Activated T-helper 17 cell treated with anti-CD3 and anti-CD28 coated beads, Interleukin-2, amount 50 U/mL, for 72 hours (primary cell): ENCODE measurements at regions not wholly inside any gene's neighbourhood (a gene's known extent, or its start where the extent isn't known, plus 50 kb on each side); places are given as distances from the start of the nearest gene placed in this dataset.
A peak's percentile ranks its signal among the peaks of the same experiment; 100 is the strongest.

ENCODE experiments used
- ATAC-seq: fragments of 150-1000 bp; cut with Tn5 transposase; replicated peaks from 2 replicates; pipeline ENCODE4 v1.10.0; 2021; ENCODE audit warnings: mild to moderate bottlenecking, moderate library complexity
- H3K27ac Mint-ChIP-seq: one replicate; pipeline ENCODE4 v1.8.0; 2022; ENCODE audit warnings: mixed read lengths
- H3K27me3 Mint-ChIP-seq: one replicate; pipeline ENCODE4 v1.8.0; 2022; ENCODE audit warnings: mixed read lengths
- H3K36me3 Mint-ChIP-seq: one replicate; pipeline ENCODE4 v1.8.0; 2022; ENCODE audit warnings: low read depth, mild to moderate bottlenecking, mixed read lengths
- H3K4me1 Mint-ChIP-seq: one replicate; pipeline ENCODE4 v1.8.0; 2022; ENCODE audit warnings: mixed read lengths
- H3K4me3 Mint-ChIP-seq: one replicate; pipeline ENCODE4 v1.8.0; 2022; ENCODE audit warnings: mild to moderate bottlenecking, mixed read lengths
- H3K9me3 Mint-ChIP-seq: one replicate; pipeline ENCODE4 v1.8.0; 2022; ENCODE audit warnings: mixed read lengths

DNA sequence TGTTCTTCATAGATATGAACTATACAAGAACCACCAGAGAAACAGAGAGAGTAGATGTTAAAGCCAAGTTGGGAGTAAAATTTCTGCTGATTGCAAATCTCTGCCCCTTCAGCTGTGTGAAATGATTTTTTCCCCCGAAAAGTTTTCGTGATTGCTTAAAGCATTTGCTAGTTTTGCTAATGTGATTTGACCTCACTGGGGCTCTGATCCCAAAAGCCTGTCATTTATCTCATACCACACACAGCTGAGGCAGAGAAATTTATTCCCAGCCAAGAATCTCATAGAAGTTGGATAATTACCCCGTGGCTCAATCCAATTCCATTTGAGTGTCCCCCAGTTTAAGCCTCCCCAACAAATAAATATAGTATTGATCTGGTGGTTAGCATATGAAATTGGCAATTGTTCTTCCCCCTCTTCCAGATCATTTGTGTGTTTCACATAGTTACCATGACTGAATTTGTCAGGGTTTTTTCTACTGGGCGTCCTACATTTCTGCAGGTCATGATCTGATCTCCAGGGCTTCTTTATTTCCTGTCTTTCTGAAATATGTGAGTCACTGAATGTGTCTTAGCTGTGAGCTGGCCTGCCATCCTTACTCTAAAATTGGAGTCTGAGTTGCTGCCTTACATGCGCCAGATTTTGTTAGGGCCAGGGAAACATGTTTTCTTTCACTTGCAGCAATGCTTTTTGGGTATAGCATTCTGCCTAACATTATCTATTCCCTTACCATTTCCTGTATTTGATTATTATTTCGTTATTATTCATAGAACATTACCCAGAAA lies 167.5 kb upstream of the FRMPD4 start:
- Mint-ChIP-seq H3K9me3 (no peaks in the 10 kb centered on the region), H3K4me3 (no peak overlapping the region), H3K4me1 (no peaks in the 10 kb centered on the region), H3K27ac (no peak overlapping the region), H3K36me3 (no peaks in the 10 kb centered on the region), H3K27me3 (no peaks in the 10 kb centered on the region)
- ATAC-seq = no peak

DNA sequence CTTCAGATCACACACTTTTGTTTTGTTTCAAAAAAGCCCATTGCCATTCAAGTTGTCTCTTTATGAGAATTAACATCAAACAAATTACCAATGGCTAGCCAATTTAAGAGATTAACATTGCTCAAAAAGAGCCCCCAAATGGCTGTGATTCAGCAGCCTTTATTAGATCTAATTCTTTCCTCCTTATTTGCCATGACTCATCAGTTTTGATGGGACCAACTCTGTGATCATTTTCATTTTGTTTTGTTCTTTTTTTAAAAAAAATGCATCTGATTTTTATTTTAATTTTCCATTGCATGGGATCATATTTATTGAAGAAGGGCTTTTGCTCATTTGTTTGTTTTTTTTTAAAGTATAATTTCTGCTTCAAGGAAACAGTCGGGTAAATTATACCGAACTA lies 161.6 kb upstream of the FRMPD4 start:
- Mint-ChIP-seq H3K4me1 (no peaks in the 10 kb centered on the region), H3K4me3 (no peak overlapping the region), H3K36me3 (no peaks in the 10 kb centered on the region), H3K27me3 (no peaks in the 10 kb centered on the region), H3K9me3 (no peaks in the 10 kb centered on the region), H3K27ac (no peak overlapping the region)
- no peak for ATAC-seq

DNA sequence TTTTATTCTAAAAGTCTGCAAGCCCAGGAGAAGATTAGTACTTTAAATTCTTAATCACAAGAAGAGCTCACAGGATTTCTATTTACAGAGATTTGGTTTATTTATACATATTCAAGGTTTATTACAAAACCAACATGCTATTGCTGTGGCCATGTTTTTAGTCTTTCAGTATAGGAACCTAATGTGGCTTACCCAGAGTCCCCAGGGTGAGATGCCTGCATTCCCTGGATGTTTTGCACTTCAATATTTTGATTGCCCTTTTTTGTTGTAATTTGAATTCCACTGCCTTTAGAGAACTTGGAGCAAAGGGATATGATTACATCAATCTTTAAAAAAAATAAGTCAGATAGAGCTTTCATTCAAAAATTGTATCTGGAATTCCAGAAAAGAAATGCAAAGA lies 146.0 kb upstream of the FRMPD4 start:
- Mint-ChIP-seq H3K4me3 (no peak overlapping the region), H3K36me3 (no peaks in the 10 kb centered on the region), H3K9me3 (no peaks in the 10 kb centered on the region), H3K27me3 (no peaks in the 10 kb centered on the region), H3K4me1 (no peaks in the 10 kb centered on the region), H3K27ac (no peak overlapping the region)
- ATAC-seq = no peak

DNA sequence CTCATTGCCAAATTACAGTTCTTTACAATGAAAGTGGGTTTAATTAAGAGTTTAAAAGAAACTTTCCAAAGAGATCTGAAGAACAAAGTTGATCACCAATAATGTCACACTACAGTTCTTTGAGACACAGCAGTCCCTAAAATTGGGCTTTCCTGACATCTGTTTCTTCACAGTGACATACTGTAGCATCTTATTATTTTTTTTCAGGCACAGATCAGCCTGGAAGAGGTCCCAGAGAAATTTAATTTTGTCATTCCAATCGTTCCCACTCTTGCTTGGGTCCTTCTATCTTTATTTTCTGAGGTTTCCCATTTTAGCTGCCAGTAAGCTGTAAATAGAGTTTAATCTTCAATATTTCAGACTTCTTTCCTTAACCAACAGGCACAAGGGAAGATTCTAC lies 143.1 kb upstream of the FRMPD4 start:
- no peak for ATAC-seq
- Mint-ChIP-seq H3K4me3 (no peak overlapping the region), H3K27me3 (peaks cover 5% of the 10 kb centered on the region), H3K36me3 (no peaks in the 10 kb centered on the region), H3K4me1 (no peaks in the 10 kb centered on the region), H3K9me3 (no peaks in the 10 kb centered on the region), H3K27ac (no peak overlapping the region)

DNA sequence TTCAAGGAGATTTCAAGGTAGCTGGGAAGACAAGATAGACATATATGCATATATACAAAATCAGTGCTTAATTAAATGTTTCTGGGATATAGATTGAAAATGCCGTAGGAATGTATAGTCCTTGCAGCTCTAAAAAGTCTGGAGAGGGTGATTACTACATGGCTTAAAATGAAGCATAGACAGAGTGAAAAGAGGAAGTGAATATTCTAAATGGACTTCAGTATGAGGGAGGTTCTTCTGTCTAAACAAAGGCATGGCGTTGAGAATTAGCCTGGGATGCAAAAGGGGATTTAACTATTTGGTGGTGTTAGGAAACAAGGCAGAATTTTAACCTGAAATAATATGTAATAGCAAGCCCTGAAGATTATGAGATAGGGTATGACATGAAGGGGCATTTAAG lies 141.5 kb upstream of the FRMPD4 start:
- no peak overlapping the region for H3K27ac Mint-ChIP-seq
- H3K9me3 Mint-ChIP-seq = no peaks in the 10 kb centered on the region
- no peak for ATAC-seq
- H3K36me3 Mint-ChIP-seq = no peaks in the 10 kb centered on the region
- no peaks in the 10 kb centered on the region for H3K4me1 Mint-ChIP-seq
- no peak overlapping the region for H3K4me3 Mint-ChIP-seq
- H3K27me3 Mint-ChIP-seq = peaks cover 9% of the 10 kb centered on the region

DNA sequence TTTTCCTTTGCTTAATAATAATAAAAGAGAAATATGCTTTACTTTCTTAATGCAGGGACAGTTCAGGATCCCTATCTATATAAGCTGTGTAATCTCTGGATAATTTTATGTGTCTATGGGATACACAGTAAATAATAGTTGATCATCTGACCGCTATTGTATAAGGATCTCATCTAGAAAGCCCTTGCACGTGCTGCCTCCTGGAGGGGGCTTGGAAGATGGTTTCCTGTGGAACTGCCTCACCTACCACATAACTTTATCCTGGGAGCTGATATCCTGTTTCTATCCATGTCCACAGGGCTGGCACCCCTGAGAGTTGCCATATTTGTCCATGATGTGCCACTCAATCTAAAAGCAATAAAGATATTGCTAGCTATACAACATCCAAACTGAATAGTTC lies 139.3 kb upstream of the FRMPD4 start:
- Mint-ChIP-seq H3K4me1 (no peaks in the 10 kb centered on the region), H3K27me3 (peaks cover 9% of the 10 kb centered on the region), H3K27ac (no peak overlapping the region), H3K9me3 (no peaks in the 10 kb centered on the region), H3K4me3 (no peak overlapping the region), H3K36me3 (no peaks in the 10 kb centered on the region)
- no peak for ATAC-seq

DNA sequence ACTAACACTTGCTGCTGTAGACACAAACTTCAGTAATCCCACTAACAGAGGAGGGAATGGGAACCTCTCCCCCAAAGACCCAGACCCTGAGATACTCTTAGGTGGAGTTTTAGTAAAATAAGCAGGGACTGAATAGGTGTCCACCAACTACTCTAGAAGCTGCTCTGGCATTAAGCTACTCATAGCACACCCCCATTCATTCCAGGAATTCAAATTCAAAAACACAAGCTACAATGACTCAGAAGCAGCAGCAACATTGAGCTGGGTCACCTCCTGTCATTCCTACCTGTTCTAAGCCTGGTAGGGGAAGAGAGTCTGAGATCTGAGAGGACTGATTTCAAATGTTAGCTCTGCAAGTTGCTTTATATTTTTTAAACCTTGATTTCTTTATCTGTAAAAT lies 135.4 kb upstream of the FRMPD4 start:
- H3K36me3 Mint-ChIP-seq = no peaks in the 10 kb centered on the region
- H3K9me3 Mint-ChIP-seq = no peaks in the 10 kb centered on the region
- no peak overlapping the region for H3K27ac Mint-ChIP-seq
- no peaks in the 10 kb centered on the region for H3K4me1 Mint-ChIP-seq
- no peak overlapping the region for H3K4me3 Mint-ChIP-seq
- peak; percentile 37 for ATAC-seq
- peaks cover 9% of the 10 kb centered on the region for H3K27me3 Mint-ChIP-seq

DNA sequence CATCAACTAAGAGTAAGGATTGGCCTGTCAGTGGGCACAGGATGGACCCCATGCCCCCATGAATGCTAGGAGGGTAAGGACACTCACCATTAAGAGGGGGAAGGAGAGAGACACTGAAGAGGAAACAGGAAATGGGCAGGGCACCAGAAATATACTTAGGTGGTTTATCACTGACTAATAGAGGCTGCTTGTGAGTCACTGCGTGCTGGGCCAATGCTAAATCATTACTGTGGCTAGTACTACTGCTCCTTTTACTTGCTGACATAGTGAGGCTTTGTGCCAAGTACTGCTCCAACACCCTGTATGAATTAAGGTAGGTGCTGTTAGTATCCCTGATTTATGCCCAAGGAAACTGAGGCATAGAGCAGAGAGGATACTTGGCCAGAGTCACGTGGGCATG lies 130.4 kb upstream of the FRMPD4 start:
- no peak overlapping the region for H3K27ac Mint-ChIP-seq
- H3K36me3 Mint-ChIP-seq = no peaks in the 10 kb centered on the region
- no peak overlapping the region for H3K4me3 Mint-ChIP-seq
- peak; percentile 76 for ATAC-seq
- H3K9me3 Mint-ChIP-seq = no peaks in the 10 kb centered on the region
- no peaks in the 10 kb centered on the region for H3K27me3 Mint-ChIP-seq
- H3K4me1 Mint-ChIP-seq = no peaks in the 10 kb centered on the region

DNA sequence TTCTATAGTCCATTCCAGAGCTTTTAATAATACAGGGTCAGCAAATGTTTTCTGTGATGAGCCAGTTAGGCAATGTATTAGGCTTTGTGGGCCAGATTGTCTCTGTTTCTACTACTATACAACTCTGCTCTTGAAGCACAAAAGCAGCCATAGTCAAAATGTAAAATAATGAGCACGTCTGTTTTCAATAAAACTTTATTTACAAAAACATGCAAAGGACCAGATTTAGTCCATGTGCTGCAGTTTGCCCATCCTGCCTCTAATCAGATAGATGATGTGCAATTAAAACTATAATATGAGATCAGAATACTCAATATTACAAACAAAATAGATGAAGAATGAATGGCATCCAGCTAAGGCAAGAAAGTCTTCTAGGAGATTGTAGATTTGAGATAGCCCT lies 127.8 kb upstream of the FRMPD4 start:
- Mint-ChIP-seq H3K27ac (no peak overlapping the region), H3K36me3 (no peaks in the 10 kb centered on the region), H3K9me3 (no peaks in the 10 kb centered on the region), H3K4me1 (no peaks in the 10 kb centered on the region), H3K27me3 (no peaks in the 10 kb centered on the region), H3K4me3 (no peak overlapping the region)
- ATAC-seq = no peak

DNA sequence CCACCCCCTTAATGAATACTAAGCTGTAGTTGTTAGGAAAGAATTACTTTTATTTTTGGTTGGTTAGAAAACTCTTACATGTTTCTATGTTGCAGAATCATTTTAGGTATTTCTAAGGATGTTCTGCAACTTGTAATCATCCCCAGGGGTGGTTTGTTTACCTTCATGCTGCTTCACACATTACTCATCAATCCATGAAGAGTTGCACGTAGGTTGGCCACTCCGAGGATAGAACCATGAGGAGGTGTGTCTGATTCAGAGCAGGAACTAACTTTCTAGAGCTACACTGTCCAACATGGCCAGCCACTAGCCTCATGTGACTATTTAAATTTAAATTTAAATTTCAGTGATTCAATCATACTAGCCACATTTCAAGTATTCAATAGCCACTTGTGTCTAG lies 127.2 kb upstream of the FRMPD4 start:
- peak; percentile 47 for ATAC-seq
- no peaks in the 10 kb centered on the region for H3K9me3 Mint-ChIP-seq
- H3K4me3 Mint-ChIP-seq = no peak overlapping the region
- no peaks in the 10 kb centered on the region for H3K4me1 Mint-ChIP-seq
- H3K36me3 Mint-ChIP-seq = no peaks in the 10 kb centered on the region
- H3K27ac Mint-ChIP-seq = no peak overlapping the region
- H3K27me3 Mint-ChIP-seq = no peaks in the 10 kb centered on the region

DNA sequence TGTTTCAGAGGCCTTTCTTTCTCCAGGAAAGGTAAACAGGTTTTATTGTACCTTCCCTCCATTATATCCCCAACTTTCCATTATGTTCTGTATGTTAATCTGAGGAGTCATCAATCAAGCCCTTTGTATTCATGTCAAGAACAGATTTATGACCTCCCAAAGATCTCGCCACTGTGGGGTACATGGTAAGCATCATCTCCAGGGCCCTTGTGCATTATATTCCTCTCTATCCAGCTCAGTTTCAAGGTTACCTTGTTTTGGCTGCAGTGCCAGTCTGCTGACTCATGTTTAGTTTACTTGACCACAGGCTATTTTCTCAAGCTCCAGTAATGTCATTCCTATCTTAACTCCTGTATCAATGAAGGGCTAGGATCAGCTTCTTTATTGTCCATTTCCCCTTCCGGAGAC lies 125.1 kb upstream of the FRMPD4 start:
- Mint-ChIP-seq H3K27me3 (no peaks in the 10 kb centered on the region), H3K9me3 (no peaks in the 10 kb centered on the region), H3K4me1 (no peaks in the 10 kb centered on the region), H3K27ac (no peak overlapping the region), H3K36me3 (no peaks in the 10 kb centered on the region), H3K4me3 (no peak overlapping the region)
- no peak for ATAC-seq

DNA sequence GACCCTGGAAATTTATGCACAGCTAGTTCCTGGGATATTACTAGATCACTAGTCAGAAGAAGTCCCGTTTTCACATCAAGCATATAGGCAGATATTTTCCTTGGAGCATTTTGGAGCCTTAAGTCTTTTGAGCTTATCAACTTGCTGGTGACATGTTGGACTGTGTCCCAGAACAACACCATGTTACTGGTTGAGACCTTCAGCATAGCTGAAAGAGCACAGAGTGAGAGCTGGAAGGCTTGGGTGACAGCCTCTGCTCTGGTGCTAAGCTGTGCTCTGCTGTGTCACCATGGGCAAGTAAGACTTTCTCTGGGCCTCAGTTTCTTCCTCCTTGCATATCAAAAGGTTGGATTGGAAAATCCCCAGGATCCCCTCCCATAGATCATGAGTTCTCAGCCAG lies 116.6 kb upstream of the FRMPD4 start:
- H3K36me3 Mint-ChIP-seq = no peaks in the 10 kb centered on the region
- H3K27ac Mint-ChIP-seq = no peak overlapping the region
- ATAC-seq = no peak
- H3K4me1 Mint-ChIP-seq = no peaks in the 10 kb centered on the region
- no peak overlapping the region for H3K4me3 Mint-ChIP-seq
- peaks cover 5% of the 10 kb centered on the region for H3K27me3 Mint-ChIP-seq
- H3K9me3 Mint-ChIP-seq = no peaks in the 10 kb centered on the region

DNA sequence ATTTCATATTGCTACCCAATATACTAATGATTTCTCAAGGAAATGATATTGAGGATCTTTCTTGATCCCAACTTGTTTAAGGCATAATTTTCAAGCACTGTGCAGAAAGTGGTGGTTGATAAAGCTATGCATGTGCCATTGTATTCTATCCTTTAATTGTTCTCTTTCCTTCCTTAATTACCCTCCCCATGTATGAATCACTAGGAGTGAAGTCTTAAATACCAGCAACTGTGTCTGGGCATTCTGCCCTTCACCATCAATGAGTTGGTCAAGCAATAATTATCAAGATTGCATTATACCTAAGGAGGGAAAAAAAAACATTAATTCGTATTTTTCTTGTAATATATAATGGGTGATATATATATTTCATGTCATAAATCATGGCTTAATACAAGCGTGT lies 111.8 kb upstream of the FRMPD4 start:
- no peak for ATAC-seq
- H3K27me3 Mint-ChIP-seq = no peaks in the 10 kb centered on the region
- H3K9me3 Mint-ChIP-seq = no peaks in the 10 kb centered on the region
- H3K27ac Mint-ChIP-seq = no peak overlapping the region
- H3K36me3 Mint-ChIP-seq = no peaks in the 10 kb centered on the region
- no peak overlapping the region for H3K4me3 Mint-ChIP-seq
- no peaks in the 10 kb centered on the region for H3K4me1 Mint-ChIP-seq

DNA sequence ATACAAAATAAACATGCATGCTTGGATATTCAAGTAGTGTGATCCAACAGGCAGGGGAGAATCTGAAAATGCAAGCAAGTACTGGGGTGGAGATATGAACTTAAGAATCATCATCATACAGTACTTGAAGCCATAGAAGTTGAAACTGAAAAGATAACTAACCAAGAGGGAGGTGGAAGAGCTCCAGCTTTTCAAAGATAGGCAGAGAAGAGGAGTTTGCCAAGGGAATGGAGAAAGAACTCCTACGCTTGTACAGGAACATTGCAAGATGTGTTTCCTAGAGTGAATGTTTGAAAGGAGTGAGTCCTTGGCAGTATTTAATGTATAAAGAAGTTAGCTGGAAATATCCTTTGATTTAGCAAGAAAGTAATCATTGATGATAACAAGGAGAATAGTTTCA lies 106.2 kb upstream of the FRMPD4 start:
- no peaks in the 10 kb centered on the region for H3K36me3 Mint-ChIP-seq
- no peak overlapping the region for H3K27ac Mint-ChIP-seq
- H3K27me3 Mint-ChIP-seq = no peaks in the 10 kb centered on the region
- ATAC-seq = no peak
- no peaks in the 10 kb centered on the region for H3K9me3 Mint-ChIP-seq
- H3K4me3 Mint-ChIP-seq = no peak overlapping the region
- no peaks in the 10 kb centered on the region for H3K4me1 Mint-ChIP-seq

DNA sequence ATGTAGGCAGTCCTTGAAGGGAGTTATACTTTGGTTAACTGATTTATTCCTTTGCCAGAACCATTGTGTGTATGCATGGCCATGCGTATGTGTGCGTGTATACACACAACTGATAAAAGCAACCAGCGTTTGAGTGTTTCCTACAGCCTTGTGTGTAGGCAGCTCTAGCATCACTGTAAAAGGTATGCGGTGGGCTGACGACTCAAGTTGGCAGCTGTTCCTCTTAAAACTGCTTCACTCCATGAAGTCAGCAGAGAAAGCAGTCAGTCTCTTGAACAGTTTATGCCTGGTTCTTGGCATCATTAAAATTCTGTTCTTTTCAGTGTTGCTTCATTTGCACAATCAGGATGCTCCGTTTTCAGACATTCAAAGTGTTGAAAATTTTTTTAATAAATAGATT lies 103.5 kb upstream of the FRMPD4 start:
- H3K27me3 Mint-ChIP-seq = no peaks in the 10 kb centered on the region
- H3K36me3 Mint-ChIP-seq = no peaks in the 10 kb centered on the region
- ATAC-seq = no peak
- H3K4me1 Mint-ChIP-seq = no peaks in the 10 kb centered on the region
- H3K4me3 Mint-ChIP-seq = no peak overlapping the region
- H3K27ac Mint-ChIP-seq = no peak overlapping the region
- no peaks in the 10 kb centered on the region for H3K9me3 Mint-ChIP-seq

DNA sequence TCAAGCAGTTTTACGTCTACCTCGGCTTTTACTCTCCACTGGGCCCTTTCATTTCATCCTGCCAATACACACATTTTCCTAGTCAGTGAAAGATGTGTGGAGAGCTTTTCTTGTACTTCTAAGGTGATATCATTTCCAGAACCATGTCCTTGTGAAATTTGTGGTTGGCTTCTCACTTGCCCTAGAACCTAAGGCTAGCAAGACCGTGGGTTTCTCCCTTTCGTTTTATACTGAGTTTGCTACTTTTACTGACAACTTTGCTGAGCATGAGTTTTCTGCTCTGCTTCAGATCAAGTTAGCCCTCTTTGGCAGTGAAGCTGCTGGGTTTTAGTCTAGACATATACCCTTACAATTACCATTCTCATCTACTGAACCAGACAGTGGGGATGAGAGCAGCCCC lies 95.7 kb upstream of the FRMPD4 start:
- Mint-ChIP-seq H3K4me3 (no peak overlapping the region), H3K36me3 (no peaks in the 10 kb centered on the region), H3K4me1 (no peaks in the 10 kb centered on the region), H3K27me3 (no peaks in the 10 kb centered on the region), H3K9me3 (no peaks in the 10 kb centered on the region), H3K27ac (no peak overlapping the region)
- no peak for ATAC-seq
